Osteoblast (primary cell): ENCODE measurements at regions not wholly inside any gene's neighbourhood (a gene's known extent, or its start where the extent isn't known, plus 50 kb on each side); places are given as distances from the start of the nearest gene placed in this dataset.

Experiments used
- DNase-seq: peaks from one replicate; pipeline ENCODE4 v3.0.0; 2011; ENCODE audit warnings: low spot score, mixed read lengths; ENCODE audit not compliant: insufficient read length; ENCODE audit errors: missing footprints
- H2AFZ ChIP-seq: 2 replicates; pipeline ENCODE4 v1.6.0; 2011; ENCODE audit warnings: mild to moderate bottlenecking, low read length
- H3K27ac ChIP-seq: 2 replicates; pipeline ENCODE4 v1.5.1; 2011; ENCODE audit warnings: mild to moderate bottlenecking, low read depth, low read length, moderate library complexity
- H3K27me3 ChIP-seq: 2 replicates; pipeline ENCODE4 v1.6.0; 2012; ENCODE audit warnings: mild to moderate bottlenecking, control low read depth, inconsistent platforms, low read length, moderate library complexity; ENCODE audit not compliant: insufficient read depth
- H3K36me3 ChIP-seq: 2 replicates; pipeline ENCODE4 v1.5.1; 2011; ENCODE audit warnings: mild to moderate bottlenecking, low read length, control low read depth, moderate library complexity; ENCODE audit not compliant: insufficient read depth
- H3K4me1 ChIP-seq: 2 replicates; pipeline ENCODE4 v1.5.1; 2011; ENCODE audit warnings: mild to moderate bottlenecking, low read length, control low read depth, moderate library complexity; ENCODE audit not compliant: insufficient read depth
- H3K4me2 ChIP-seq: 2 replicates; pipeline ENCODE4 v1.6.0; 2011; ENCODE audit warnings: mild to moderate bottlenecking, low read length; ENCODE audit not compliant: insufficient read depth
- H3K4me3 ChIP-seq: fragments of 200-600 bp; sonication (generic); 3 replicates; pipeline ENCODE4 v1.5.1; 2012; ENCODE audit warnings: mild to moderate bottlenecking, low read length, inconsistent platforms; ENCODE audit not compliant: insufficient read depth
- H3K79me2 ChIP-seq: 2 replicates; pipeline ENCODE4 v1.6.0; 2012; ENCODE audit warnings: mild to moderate bottlenecking, low read length, control low read depth, inconsistent platforms; ENCODE audit not compliant: insufficient read depth
- H3K9me3 ChIP-seq: 2 replicates; pipeline ENCODE4 v1.5.1; 2011; ENCODE audit warnings: low read depth, low read length, control low read depth
- H4K20me1 ChIP-seq: 2 replicates; pipeline ENCODE4 v1.6.0; 2012; ENCODE audit warnings: mild to moderate bottlenecking, low read length, control low read depth; ENCODE audit not compliant: insufficient read depth
- TF ChIP-seq, protein P1 (sequence below): IDR thresholded peaks from 2 replicates; pipeline ENCODE4 v1.5.1; 2011; ENCODE audit warnings: mild to moderate bottlenecking, low read depth, low read length, moderate library complexity; ENCODE audit errors: extremely low read depth

DNA sequence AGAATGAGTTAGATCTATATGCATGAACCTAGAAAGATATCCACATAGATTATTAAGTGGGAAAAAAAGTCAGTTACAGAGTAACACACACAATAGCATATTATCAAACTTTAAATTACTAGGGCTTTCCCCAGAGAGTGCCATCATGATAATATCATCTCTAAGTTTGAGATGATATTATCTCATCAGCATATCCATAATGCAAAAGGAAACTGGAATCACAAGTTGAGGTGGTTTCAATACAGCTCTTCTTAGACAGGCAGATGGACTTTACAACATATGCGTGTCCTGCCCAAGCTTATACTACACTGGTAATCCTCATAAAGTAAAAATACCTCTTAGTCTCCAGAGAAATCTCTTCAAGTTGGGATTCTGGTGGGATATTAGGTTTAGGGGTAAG is 236.2 kb upstream of the SERP2 start:
- Histone ChIP-seq H3K4me1 (peaks cover 27% of the 10 kb centered on the region), H3K4me3 (no peak overlapping the region), H4K20me1 (no peaks in the 10 kb centered on the region), H3K36me3 (no peaks in the 10 kb centered on the region), H2AFZ (no peak overlapping the region), H3K79me2 (no peaks in the 10 kb centered on the region), H3K27ac (no peak overlapping the region), H3K27me3 (no peaks in the 10 kb centered on the region), H3K4me2 (no peak overlapping the region), H3K9me3 (no peaks in the 10 kb centered on the region)
- DNase-seq: no peak
- TF ChIP-seq, protein P1, sequence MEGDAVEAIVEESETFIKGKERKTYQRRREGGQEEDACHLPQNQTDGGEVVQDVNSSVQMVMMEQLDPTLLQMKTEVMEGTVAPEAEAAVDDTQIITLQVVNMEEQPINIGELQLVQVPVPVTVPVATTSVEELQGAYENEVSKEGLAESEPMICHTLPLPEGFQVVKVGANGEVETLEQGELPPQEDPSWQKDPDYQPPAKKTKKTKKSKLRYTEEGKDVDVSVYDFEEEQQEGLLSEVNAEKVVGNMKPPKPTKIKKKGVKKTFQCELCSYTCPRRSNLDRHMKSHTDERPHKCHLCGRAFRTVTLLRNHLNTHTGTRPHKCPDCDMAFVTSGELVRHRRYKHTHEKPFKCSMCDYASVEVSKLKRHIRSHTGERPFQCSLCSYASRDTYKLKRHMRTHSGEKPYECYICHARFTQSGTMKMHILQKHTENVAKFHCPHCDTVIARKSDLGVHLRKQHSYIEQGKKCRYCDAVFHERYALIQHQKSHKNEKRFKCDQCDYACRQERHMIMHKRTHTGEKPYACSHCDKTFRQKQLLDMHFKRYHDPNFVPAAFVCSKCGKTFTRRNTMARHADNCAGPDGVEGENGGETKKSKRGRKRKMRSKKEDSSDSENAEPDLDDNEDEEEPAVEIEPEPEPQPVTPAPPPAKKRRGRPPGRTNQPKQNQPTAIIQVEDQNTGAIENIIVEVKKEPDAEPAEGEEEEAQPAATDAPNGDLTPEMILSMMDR: no peak

GRCh38 chr13:44140146-44140545 is 233.5 kb upstream of the SERP2 start:
- TF ChIP-seq, protein P1: no peak
- Histone ChIP-seq H3K27me3 (no peaks in the 10 kb centered on the region), H3K4me2 (no peak overlapping the region), H3K9me3 (no peaks in the 10 kb centered on the region), H3K4me3 (no peak overlapping the region), H4K20me1 (no peaks in the 10 kb centered on the region), H2AFZ (no peak overlapping the region), H3K79me2 (no peaks in the 10 kb centered on the region), H3K27ac (no peak overlapping the region), H3K4me1 (peaks cover 28% of the 10 kb centered on the region), H3K36me3 (no peaks in the 10 kb centered on the region)
- no peak for DNase-seq

DNA sequence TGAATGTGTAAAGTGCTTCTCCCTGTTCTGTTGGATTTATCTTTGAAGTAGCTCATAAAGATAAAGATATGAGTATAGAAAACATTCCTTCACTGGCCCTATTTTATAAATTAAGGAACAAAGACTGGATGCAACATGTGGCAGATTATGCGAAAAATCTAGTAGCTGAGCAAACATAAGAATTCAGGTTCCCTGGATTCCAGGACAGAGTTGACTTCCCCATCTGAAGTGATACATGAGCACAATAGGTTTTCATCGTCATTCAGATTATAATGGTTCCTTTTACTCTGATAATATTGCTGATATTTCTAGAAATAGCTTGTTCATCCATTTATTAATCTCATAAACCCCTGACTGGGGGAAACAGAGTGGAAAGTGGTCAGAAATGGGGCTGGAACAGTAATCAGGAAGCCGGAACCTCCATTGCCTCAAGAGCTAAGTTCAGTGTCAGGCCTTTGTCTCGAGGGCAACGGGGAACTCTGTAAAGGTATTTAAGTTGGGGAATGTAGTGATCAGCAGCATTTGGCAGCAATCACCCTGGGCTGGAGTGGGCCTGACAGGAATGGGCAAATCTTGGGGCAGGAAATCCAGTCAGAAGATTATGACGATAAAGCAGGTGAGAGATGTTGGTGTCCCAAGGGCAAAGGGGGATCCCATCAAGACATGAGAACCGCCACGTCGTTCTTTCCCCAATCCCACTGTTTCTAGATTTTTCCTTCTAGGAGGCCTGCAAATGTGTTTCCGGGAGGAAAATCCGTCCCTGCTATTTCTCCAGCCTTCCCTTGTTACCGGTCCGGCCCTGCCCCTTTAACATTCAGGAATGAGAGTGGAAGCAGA is 232.5 kb upstream of the SERP2 start:
- Histone ChIP-seq H3K4me3 (peak overlapping the region; percentile 70), H3K36me3 (no peaks in the 10 kb centered on the region), H3K4me1 (peaks cover 22% of the 10 kb centered on the region), H3K27me3 (no peaks in the 10 kb centered on the region), H3K9me3 (no peaks in the 10 kb centered on the region), H3K4me2 (peak overlapping the region; percentile 82), H3K27ac (peak overlapping the region; percentile 88), H2AFZ (peak overlapping the region; percentile 93), H4K20me1 (no peaks in the 10 kb centered on the region), H3K79me2 (no peaks in the 10 kb centered on the region)
- TF ChIP-seq, protein P1: no peak
- DNase-seq: peak; percentile 62

DNA sequence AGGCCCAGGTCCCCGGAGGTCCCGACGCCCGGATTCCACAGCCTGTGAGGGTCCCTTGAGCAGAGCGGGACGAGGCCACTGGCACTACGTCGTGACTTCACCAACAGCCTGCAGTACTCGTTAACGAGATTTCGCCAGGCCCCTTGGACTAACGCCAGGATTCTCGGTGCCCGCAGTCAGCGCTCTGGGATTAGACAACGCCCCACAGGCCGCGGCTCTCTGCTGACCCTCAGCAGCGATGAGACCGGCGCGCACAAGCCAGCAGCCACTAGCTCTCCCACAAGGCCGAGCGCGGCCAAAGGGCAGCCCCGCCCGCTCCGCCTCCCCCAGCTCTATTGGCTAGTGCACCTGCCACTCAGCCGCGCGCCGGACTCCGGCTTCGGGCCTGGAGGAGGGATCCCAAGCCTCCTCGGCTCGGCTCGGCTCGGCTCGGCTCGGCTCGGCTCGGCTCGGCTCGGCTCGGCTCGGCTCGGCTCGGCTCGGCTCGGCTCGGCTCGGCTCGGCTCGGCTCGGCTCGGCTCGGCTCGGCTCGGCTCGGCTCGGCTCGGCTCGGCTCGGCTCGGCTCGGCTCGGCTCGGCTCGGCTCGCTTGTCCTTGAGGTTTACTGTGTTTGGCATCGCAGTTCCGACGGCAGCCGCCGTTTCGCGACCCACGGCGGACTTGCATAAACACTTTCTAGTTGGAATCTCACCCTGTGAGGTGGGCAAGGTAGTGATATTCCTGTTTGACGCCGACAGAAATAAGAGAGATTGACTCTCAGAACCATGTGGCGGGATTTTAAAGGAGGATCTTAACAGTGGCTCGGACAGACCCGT is 231.7 kb upstream of the SERP2 start:
- no peaks in the 10 kb centered on the region for H3K79me2 ChIP-seq
- peak overlapping the region; percentile 88 for H3K4me2 ChIP-seq
- H3K9me3 ChIP-seq: no peaks in the 10 kb centered on the region
- H3K27ac ChIP-seq: peak overlapping the region; percentile 88
- peaks cover 20% of the 10 kb centered on the region for H3K4me1 ChIP-seq
- peak overlapping the region; percentile 93 for H2AFZ ChIP-seq
- H3K27me3 ChIP-seq: no peaks in the 10 kb centered on the region
- peak; percentile 98 for DNase-seq
- no peaks in the 10 kb centered on the region for H3K36me3 ChIP-seq
- TF ChIP-seq, protein P1: no peak
- H4K20me1 ChIP-seq: no peaks in the 10 kb centered on the region
- peak overlapping the region; percentile 70 for H3K4me3 ChIP-seq
